HS-5 (cell line): ENCODE measurements at regions not wholly inside any gene's neighbourhood (a gene's known extent, or its start where the extent isn't known, plus 50 kb on each side); places are given as distances from the start of the nearest gene placed in this dataset.
"Not testable (repeated sequence)": the region's sequence is repeated elsewhere in the genome, so short reads cannot be mapped to it uniquely, and the experiment has no call there.

Experiments used
- DNase-seq: peaks from one replicate; pipeline ENCODE4 v3.0.0-alpha.2; 2012; ENCODE audit warnings: low read depth

DNA sequence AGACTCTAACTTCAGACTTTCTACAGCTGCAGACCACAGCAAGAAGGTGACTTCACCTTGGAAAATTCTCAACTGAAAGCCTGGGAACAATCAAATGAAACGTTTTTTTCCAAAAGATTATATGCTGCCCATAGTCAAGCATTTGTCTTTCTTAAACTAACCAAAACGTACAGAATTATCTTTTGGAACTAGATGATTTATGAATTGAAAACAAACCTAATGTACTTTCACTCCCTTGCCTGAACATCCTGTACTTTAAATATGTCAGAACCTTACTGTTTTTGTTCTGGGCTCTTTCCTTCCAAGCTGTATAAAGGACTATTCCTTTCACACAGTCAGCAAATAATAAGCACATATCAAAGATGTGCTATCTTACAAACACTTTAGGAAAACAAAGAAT is 62.4 kb upstream of the TNFAIP3 start:
- DNase-seq, result no peak

DNA sequence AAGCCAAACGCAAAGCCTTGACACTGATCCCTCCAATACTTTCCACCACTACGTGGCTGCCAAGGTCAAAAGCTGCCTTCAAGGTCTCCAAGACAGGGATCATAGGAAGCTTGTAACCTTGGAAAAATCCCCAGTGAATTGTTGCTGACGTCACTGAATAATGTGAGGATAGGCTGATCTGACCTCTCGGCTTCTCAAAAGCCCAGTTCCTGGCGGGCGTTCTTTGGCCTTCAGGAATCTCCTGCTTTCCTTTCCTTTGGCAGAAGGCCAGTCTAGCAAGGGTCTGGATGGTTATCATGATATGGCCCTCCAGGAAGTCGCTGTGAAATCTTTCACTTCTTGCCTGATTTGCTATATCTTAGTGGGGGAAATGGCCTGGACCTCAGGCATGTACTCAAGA is 61.4 kb upstream of the TNFAIP3 start:
- no peak for DNase-seq

DNA sequence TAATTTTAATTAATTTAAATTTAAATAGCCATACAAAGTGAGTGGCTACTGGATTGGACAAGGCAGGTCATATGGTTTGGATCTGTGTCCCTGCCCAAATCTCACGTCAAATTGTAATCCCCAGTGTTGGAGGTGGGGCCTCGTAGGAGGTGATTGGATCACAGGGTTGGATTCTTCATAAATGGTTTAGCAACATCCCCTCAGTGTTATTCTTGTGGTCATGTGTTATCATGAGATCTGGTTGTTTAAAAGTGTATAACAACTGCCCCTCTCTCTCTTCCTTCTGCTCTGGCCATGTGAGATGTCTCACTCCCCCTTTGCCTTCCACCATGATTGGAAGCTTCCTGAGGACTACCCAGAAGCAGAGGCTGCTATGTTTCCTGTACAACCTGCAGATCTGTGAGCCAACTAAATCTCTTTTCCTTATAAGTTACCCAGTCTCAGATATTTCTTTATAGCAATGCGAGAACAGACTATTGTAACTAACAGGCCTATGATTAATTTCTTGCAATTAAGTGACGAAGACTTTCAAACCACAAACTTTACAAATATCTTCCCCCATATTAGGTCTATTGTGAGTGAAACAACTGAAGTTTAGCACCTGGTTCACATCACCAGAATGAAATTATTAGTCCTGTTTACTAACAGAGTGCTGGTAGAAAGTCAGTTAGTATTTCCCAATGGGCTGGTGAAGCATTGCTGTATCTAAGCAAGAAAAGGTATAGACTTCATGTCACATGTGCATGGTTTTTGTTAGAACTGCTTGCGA is 60.0 kb upstream of the TNFAIP3 start:
- DNase-seq, result no peak

DNA sequence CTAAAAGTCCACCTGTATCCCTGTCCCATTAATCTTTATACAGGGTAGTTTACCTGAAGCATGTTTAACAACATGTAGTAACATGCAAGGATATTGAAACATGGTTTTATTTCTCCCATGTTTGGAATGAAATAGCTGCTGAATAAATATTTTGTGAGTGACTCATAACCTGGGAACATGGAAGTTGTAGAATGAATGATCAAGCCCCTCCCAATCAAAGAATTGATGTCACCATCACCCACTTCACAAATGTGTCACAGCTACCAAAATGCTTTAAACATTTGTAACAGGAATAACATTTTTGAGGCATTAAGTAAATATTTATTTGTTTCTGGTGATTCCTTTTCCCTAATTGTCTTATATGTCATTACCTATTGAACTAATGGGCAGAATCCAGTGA is 58.9 kb upstream of the TNFAIP3 start:
- peak; percentile 83 for DNase-seq

DNA sequence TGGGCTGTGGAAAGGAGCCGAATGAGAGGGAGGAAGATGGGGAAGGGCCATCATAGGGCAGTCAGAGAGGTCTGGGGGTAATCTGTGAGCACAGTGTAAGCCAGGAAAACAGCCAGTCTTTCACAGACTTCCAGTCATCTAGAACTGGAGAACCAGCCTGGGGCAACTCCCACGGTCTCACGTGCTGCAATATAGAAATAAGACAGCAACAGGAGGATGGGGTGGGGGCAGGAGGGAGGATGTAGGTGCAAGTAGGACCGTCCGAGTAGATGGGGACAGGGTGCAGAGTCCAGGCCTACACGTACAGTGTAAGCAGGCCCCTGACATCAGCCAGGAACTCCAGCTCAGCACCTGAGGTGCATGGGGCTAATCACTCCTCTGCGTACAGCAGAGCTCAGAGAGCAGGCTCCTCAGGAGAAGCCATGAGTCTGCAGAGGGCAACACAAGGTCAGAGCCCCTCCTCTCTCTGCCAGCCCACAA is 58.2 kb upstream of the TNFAIP3 start:
- DNase-seq, result no peak

DNA sequence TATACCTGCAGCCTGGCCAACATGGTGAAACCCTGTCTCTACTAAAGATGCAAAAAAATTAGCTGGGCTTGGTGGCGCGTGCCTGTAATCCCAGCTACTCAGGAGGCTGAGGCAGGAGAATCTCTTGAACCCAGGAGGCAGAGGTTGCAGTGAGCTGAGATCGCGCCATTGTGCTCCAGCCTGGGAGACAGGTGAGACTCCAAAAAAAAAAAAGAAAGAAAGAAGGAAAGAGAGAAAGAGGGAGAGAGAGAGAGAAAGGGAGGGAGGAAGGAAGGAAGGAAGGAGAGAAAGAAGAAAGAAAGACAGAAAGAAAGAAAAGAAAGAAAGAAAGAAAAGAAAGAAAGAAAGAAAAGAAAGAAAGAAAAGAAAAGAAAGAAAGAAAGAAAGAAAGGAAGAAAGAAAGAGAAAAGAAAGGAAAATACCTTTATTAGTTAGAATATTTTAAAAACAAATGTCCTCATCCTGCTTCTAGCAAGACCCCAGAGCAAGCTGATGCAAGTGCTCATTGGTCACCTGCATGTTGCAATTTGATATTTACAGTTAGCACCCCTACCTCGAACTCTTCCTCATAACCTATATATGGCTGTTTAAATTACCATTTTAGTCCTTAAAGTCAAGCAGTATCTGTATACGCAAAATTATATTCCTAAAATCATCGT is 57.0 kb upstream of the TNFAIP3 start:
- DNase-seq, result not testable (repeated sequence)

DNA sequence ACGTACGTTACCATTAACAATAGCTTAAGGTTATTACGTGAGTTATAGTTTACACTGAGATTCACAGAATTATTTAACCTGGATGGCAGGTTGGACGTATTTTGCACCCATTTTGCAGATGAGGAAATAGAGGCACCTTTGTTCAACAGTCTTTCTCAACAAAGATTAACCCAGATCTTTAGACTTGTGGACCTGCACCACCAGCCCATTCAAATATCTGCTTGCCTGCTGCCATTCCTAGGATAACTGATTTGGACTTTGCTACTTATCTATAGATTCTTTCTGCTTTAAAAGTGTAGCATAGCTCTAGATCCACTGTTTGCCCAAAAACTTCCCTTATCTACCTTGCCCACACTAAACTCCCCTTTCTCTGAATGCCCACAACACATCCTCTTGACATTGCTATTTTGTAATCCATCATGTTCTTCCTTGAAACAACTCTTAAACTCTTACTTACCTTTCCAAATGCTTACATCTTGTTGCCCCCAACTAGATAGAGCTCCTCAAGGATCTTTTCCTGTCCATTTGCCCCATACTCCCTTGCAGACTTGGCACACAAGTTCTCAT is 56.4 kb upstream of the TNFAIP3 start:
- no peak for DNase-seq

DNA sequence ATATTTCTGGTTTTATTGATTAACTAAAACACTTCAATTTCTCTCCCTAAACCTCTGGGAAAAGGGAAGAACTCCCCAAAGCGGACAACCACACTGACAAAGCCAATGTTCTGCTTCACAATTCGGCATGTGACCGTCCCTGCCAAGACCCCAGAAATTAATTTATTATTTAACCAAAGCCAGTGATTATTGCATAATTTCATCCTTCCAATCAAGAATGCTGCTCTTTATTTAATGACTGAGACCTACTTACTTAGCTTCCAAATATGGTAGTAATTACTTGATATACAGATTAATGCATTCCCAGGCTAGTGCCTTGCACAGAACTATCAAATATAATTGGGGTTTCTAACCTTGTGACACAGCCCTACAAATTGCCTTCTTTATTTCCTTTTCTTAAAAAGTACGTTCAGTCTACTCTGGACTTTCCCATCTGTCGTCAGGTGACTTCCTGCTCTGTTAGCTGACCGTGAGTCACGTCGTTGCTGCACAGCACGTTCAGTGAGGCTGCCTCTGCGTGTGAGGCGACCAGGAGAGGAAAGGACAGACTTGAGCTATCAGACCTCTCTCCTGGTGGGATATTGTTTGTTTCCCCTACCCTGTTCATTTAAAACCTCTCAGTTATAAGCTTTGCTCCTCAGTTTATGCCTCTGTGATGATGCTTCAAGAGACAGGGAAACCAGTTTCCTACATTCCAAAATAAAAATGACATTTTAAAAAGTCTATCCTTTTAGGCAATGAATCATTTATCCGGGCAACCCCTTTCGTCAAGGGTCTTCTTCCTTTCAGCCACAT is 55.7 kb upstream of the TNFAIP3 start:
- peak; percentile 72 for DNase-seq

DNA sequence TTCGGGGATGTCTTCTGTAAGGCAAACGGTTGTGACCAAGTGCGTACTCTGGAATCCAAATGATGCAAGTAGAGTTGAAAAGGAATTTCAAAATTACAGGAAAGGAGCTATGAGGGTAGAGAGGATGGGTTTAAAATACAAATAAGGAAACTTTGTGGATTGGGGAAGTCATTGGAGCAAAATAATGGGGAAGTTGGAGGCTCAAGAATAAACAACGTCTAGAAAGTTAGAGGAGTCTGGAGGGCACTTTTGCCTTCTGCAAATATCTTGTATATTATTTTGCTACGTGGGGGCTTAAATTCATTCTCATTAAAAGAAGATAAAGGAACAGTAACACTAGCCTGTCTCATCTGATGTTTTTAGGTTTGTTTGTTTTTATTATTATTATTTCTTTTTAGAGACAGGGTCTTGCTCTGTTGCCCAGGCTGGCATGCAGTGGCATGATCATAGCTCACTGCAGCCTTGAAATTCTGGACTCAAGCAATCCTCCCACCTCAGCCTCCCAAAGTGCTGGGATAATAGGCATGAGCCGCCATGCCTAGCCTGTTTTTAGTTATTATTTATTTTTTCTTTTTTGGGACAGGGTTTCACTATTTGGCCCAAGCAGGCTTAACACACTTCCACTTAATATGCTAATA is 55.0 kb upstream of the TNFAIP3 start:
- no peak for DNase-seq

DNA sequence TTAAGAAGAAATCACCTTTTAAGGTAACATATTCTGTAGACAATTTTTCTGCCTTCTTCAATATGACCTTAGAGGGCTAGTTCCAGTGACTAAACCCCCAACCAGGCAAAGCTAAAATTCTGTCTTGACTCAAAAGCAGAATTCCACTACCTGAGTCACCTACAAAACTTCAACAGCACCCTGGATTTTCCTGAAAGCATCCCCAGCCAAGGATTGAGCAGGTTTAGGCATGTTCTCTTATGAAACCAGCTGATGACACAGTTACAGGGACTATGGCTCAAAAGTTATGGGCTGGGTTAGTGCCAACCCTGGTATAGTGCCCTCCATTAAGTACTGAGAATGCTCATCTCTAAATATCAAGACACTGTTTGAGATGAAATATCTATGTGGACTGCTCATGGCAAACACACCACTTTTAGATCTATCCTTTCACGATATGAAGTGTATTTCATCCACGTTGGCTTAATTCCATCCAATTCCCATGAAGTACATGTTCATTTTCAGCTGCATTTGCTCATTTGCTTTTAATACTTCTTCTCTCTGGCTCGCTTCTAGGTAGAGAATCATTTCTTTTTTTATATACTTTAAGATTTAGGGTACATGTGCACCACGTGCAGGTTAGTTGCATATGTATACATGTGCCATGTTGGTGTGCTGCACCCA is 53.6 kb upstream of the TNFAIP3 start:
- DNase-seq, result peak; percentile 68

DNA sequence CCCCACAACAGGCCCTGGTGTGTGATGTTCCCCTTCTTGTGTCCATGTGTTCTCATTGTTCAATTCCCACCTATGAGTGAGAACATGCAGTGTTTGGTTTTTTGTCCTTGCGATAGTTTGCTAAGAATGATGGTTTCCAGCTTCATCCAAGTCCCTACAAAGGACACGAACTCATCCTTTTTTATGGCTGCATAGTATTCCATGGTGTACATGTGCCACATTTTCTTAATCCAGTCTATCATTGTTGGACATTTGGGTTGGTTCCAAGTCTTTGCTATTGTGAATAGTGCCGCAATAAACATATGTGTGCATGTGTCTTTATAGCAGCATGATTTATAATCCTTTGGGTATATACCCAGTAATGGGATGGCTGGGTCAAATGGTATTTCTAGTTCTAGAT is 53.0 kb upstream of the TNFAIP3 start:
- not testable (repeated sequence) for DNase-seq

DNA sequence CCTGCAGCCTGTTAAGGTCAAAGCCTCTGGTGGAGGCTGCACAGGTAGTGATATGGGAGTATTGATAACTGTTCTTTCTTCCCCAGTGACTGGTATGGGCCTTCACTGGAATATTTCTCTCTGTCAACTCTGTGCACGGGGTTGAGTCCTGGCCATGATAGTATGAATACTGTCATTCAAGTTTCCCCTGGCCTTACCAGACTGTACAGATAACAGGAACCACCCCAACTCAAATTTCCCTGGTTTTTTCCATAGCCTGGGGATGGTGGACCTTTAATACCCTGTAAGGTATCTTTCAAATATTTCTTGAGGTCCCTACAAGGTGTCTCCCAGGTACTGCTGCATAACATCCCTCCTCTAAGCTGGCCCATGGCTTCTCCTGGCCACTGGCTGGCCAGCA is 51.4 kb upstream of the TNFAIP3 start:
- no peak for DNase-seq

DNA sequence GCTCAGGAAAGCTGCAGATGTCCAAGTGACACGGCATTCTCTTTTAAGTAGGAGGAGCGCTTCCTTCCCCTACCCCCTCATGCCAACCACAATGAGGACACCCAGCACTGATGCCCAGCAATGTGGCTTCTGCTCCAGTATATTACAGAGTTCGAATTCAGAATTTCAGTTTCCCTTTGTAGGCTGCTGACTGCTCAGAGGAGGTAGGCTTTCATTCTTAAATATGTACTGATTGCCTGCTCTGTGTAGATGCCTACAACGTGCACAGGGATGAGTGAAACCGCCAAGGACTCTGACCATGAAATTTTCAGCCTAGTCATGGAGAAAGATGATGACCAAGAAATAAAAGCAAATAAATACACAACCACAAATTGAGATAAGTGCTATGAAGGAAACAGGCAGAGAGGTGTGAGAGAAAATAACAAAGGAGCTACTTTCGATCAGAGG is 50.9 kb upstream of the TNFAIP3 start:
- DNase-seq, result no peak

DNA sequence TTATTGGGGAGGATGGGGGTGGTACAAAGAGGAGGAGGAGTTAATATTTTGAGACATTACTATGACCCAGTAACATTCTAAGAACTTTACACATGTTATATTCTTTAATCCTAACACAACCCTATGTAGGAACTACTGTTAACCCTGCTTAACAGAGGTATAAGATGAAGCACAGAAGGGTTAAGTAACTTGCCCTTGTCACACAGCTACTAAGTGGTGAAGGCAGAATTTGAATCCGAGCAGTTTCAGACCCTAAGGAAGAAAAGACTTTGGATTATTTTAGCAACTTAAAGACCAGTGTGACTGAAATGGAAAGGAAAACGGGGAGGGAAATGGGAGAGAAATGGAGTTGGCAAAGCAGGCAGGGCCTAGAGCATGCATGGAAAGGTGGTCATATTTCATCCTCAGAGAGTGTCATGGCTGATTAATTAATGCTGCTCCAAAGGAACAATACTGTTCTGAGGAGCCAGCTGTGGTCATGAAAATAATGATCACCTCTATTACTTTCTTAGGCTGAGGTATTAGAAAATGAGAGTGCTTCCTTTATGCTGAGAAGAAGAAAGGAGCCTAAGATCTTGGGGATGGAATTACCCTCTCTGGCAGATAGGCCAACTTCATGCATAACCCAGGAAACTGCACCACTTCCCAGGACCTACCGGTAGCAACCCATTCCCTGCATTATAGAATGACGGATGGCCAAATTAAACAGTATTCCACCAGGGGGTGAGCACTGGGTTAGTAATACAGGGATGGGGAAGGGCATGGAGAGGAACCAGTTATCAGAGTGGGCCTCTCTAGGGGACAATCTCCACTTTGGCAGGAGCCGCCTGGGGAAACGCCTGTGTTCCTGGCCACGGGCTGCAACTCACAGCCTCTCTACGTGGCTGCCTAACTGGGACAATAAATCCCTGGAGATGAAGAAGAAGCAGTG is 50.1 kb upstream of the TNFAIP3 start:
- DNase-seq, result no peak
